Cerebellar cortex (tissue), 1 donor: ENCODE measurements at regions not wholly inside any gene's neighbourhood (a gene's known extent, or its start where the extent isn't known, plus 50 kb on each side); places are given as distances from the start of the nearest gene placed in this dataset.

ENCODE experiments used
- DNase-seq: peaks from one replicate; pipeline ENCODE4 v3.0.0-alpha.2; 2015; ENCODE audit warnings: low spot score

GRCh38 chr9:11726659-11727058 lies 966.5 kb upstream of the TYRP1 start:
- no peak for DNase-seq

GRCh38 chr9:11735391-11735790 lies 957.8 kb upstream of the TYRP1 start:
- DNase-seq = no peak

- no peak for DNase-seq
These were observed 950.7 kb upstream of the TYRP1 start for GRCh38 chr9:11742471-11742870.

- DNase-seq = no peak
These were observed 949.8 kb upstream of the TYRP1 start for GRCh38 chr9:11743356-11743755.

- DNase-seq = no peak
These were observed 943.8 kb upstream of the TYRP1 start for GRCh38 chr9:11749396-11749795.

- DNase-seq = no peak
These were observed 937.2 kb upstream of the TYRP1 start for GRCh38 chr9:11755951-11756350.

GRCh38 chr9:11757408-11757807 lies 935.8 kb upstream of the TYRP1 start:
- DNase-seq = no peak

- DNase-seq = no peak
These were observed 935.2 kb upstream of the TYRP1 start for GRCh38 chr9:11758016-11758415.

- DNase-seq = no peak
These were observed 913.2 kb upstream of the TYRP1 start for GRCh38 chr9:11779971-11780370.

GRCh38 chr9:11792870-11793269 lies 900.3 kb upstream of the TYRP1 start:
- no peak for DNase-seq

GRCh38 chr9:11794984-11795383 lies 898.2 kb upstream of the TYRP1 start:
- no peak for DNase-seq

- DNase-seq = no peak
These were observed 887.2 kb upstream of the TYRP1 start for GRCh38 chr9:11805969-11806368.

GRCh38 chr9:11821306-11821975 lies 871.7 kb upstream of the TYRP1 start:
- no peak for DNase-seq

GRCh38 chr9:11828201-11828600 lies 865.0 kb upstream of the TYRP1 start:
- DNase-seq = no peak

GRCh38 chr9:11833056-11833455 lies 860.1 kb upstream of the TYRP1 start:
- DNase-seq = no peak

GRCh38 chr9:11868795-11869194 lies 824.4 kb upstream of the TYRP1 start:
- no peak for DNase-seq

GRCh38 chr9:11871852-11872251 lies 821.3 kb upstream of the TYRP1 start:
- no peak for DNase-seq

- DNase-seq = no peak
These were observed 820.7 kb upstream of the TYRP1 start for GRCh38 chr9:11872471-11872870.

GRCh38 chr9:11874414-11874813 lies 818.8 kb upstream of the TYRP1 start:
- DNase-seq = no peak

GRCh38 chr9:11892401-11892800 lies 800.8 kb upstream of the TYRP1 start:
- no peak for DNase-seq

- no peak for DNase-seq
These were observed 799.9 kb upstream of the TYRP1 start for GRCh38 chr9:11893331-11893730.

- DNase-seq = no peak
These were observed 799.0 kb upstream of the TYRP1 start for GRCh38 chr9:11894136-11894535.

- DNase-seq = no peak
These were observed 790.6 kb upstream of the TYRP1 start for GRCh38 chr9:11902610-11903009.

GRCh38 chr9:11915699-11916098 lies 777.5 kb upstream of the TYRP1 start:
- DNase-seq = no peak
